Activated CD8-positive, alpha-beta memory T cell treated with anti-CD3 and anti-CD28 coated beads for 36 hours (primary cell): ENCODE measurements at regions not wholly inside any gene's neighbourhood (a gene's known extent, or its start where the extent isn't known, plus 50 kb on each side); places are given as distances from the start of the nearest gene placed in this dataset.

Source experiments
- CTCF ChIA-PET: fragments of 350-600 bp; sonication (Branson Sonifier 250); formaldehyde crosslinking; loops from one replicate; lab custom pipeline; 2021; ENCODE audit warnings: antibody characterized with exemption; lab: Charles Lee
- POLR2A ChIA-PET: fragments of 350-600 bp; sonication (Branson Sonifier 250); formaldehyde crosslinking; loops from one replicate; lab custom pipeline; 2021; ENCODE audit warnings: antibody characterized with exemption; lab: Charles Lee

GRCh38 chrX:4971646-4972045 is 1257.0 kb downstream of the NLGN4X start:
- ChIA-PET CTCF (no interaction called here), POLR2A (no interaction called here)

GRCh38 chrX:4964112-4964511 is 1250.7 kb upstream of the PRKX start:
- ChIA-PET CTCF (no interaction called here), POLR2A (no interaction called here)

GRCh38 chrX:4963432-4963831 is 1250.0 kb upstream of the PRKX start:
- CTCF ChIA-PET = no interaction called here

GRCh38 chrX:4944767-4945166 is 1231.3 kb upstream of the PRKX start:
- POLR2A ChIA-PET = no interaction called here
- CTCF ChIA-PET = no interaction called here

More at GRCh38 chrX:4963432-4963831, 1250.0 kb upstream of the PRKX start:
- POLR2A ChIA-PET = no interaction called here

GRCh38 chrX:4936315-4936714 is 1222.9 kb upstream of the PRKX start:
- CTCF ChIA-PET = no interaction called here

GRCh38 chrX:4935846-4936245 is 1222.4 kb upstream of the PRKX start:
- ChIA-PET CTCF (no interaction called here), POLR2A (no interaction called here)

More at GRCh38 chrX:4936315-4936714, 1222.9 kb upstream of the PRKX start:
- POLR2A ChIA-PET = no interaction called here

GRCh38 chrX:4935401-4935800 is 1222.0 kb upstream of the PRKX start:
- CTCF ChIA-PET = no interaction called here
- POLR2A ChIA-PET = no interaction called here

- ChIA-PET POLR2A (no interaction called here), CTCF (no interaction called here)
Observed at GRCh38 chrX:4932790-4933189, 1219.3 kb upstream of the PRKX start.

GRCh38 chrX:4930426-4930825 is 1217.0 kb upstream of the PRKX start:
- ChIA-PET CTCF (no interaction called here), POLR2A (no interaction called here)

- CTCF ChIA-PET = no interaction called here
- POLR2A ChIA-PET = no interaction called here
Observed at GRCh38 chrX:4925911-4926310, 1212.5 kb upstream of the PRKX start.

GRCh38 chrX:4909348-4909747 is 1195.9 kb upstream of the PRKX start:
- ChIA-PET CTCF (no interaction called here), POLR2A (no interaction called here)

GRCh38 chrX:4905576-4905975 is 1192.1 kb upstream of the PRKX start:
- CTCF ChIA-PET = no interaction called here
- POLR2A ChIA-PET = no interaction called here

- POLR2A ChIA-PET = no interaction called here
- CTCF ChIA-PET = no interaction called here
Observed at GRCh38 chrX:4881277-4881676, 1167.8 kb upstream of the PRKX start.

GRCh38 chrX:4878640-4879039 is 1165.2 kb upstream of the PRKX start:
- ChIA-PET CTCF (no interaction called here), POLR2A (no interaction called here)

- CTCF ChIA-PET = no interaction called here
- POLR2A ChIA-PET = no interaction called here
Observed at GRCh38 chrX:4876268-4876667, 1162.8 kb upstream of the PRKX start.

- ChIA-PET CTCF (no interaction called here), POLR2A (no interaction called here)
Observed at GRCh38 chrX:4851534-4851933, 1138.1 kb upstream of the PRKX start.

- ChIA-PET CTCF (no interaction called here), POLR2A (no interaction called here)
Observed at GRCh38 chrX:4850312-4850711, 1136.9 kb upstream of the PRKX start.

GRCh38 chrX:4844376-4844775 is 1130.9 kb upstream of the PRKX start:
- POLR2A ChIA-PET = no interaction called here
- CTCF ChIA-PET = no interaction called here

GRCh38 chrX:4841216-4841745 is 1127.8 kb upstream of the PRKX start:
- CTCF ChIA-PET = interaction anchor here (0.6 kb wide), 1 partner anchor 538 kb away, joined by 3 read pairs; no protein-coding TSS in a partner anchor

GRCh38 chrX:4831574-4831973 is 1118.1 kb upstream of the PRKX start:
- ChIA-PET CTCF (no interaction called here), POLR2A (no interaction called here)

More at GRCh38 chrX:4841216-4841745, 1127.8 kb upstream of the PRKX start:
- POLR2A ChIA-PET = no interaction called here

GRCh38 chrX:4830880-4831557 is 1117.6 kb upstream of the PRKX start:
- ChIA-PET CTCF (no interaction called here), POLR2A (no interaction called here)

GRCh38 chrX:4825550-4825949 is 1112.1 kb upstream of the PRKX start:
- ChIA-PET POLR2A (no interaction called here), CTCF (no interaction called here)
